ENCODE measurements at regions not wholly inside any gene's neighbourhood (a gene's known extent, or its start where the extent isn't known, plus 50 kb on each side); places are given as distances from the start of the nearest gene placed in this dataset.

DNA sequence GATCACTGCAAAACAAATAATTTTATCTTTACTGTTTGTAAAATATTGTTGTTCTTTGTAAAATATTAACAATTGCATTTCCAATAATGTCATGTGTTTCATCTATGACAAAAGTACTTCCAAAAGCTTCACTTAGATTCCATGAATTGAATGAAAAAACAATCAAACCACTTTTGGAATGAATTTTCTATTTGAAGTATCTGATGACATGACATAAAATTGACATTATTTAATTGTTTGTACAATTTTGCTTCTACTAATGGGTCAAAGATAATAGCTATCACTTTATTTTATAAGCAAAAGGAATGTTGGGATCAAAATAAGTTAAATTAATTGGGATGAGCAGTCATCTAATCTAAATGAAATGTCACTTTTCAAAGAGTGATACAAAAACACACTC is 684.3 kb downstream of the NR2F1-AS1 start:
- Mint-ChIP-seq H3K4me1 (no peaks in the 10 kb centered on the region), H3K27me3 (no peaks in the 10 kb centered on the region)
- no peak for ATAC-seq (ENCODE audit: low read depth in 2 of 2)

DNA sequence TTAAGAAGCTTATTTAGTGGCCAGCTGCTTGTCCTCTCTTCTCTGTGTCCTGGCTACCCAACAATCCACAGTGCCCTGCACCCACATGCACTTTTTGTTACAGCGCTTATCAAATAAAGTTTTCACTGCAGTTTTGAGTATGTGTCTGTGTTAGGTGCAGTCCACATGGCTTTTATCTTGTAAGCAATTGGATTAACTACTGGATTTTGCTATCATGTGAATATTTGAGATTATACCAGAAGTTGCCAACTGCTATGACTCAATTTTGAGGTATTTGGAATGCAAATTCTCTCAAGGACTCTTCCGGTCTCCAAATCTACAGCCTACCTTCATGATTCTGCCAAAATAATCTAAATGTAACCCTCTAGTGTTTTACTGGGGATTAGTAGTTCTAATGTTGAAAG is 690.2 kb downstream of the NR2F1-AS1 start:
- H3K9me3 Mint-ChIP-seq, result peaks cover 0 to 7% (median 3%) of the 10 kb centered on the region in 7 donors
- no peak overlapping the region for H3K27ac Mint-ChIP-seq
- no peaks in the 10 kb centered on the region for H3K4me1 Mint-ChIP-seq
- H3K27me3 Mint-ChIP-seq, result no peaks in the 10 kb centered on the region
- no peak overlapping the region for H3K4me3 Mint-ChIP-seq
- ATAC-seq (ENCODE audit: low read depth in 2 of 2) (no peak), DNase-seq (no peak)
- no peaks in the 10 kb centered on the region for H3K36me3 Mint-ChIP-seq

More for the DNA sequence above, 684.3 kb downstream of the NR2F1-AS1 start:
- H3K36me3 Mint-ChIP-seq, result no peaks in the 10 kb centered on the region
- DNase-seq, result no peak
- no peak overlapping the region for H3K27ac Mint-ChIP-seq
- H3K4me3 Mint-ChIP-seq, result no peak overlapping the region
- peaks cover 0 to 4% (median 0%) of the 10 kb centered on the region in 7 donors for H3K9me3 Mint-ChIP-seq

DNA sequence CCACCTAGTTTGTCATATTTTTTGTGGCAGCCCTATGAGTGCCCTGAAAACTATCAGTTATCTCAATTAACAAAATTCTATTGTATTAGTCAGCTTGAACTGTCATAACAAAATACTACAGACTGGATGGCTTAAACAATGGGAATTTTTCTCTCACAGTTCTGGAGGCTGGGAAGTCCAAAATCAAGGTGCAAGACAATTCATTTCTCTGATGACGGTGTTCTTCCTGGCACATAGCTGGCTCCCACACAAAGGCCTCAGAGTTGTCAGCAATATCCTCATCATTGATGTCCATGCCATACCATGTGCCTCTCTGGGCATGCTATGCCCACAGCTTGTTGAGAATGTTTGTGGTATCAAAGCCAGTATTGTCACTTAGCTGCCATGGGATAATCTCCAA is 691.9 kb downstream of the NR2F1-AS1 start:
- Mint-ChIP-seq H3K27me3 (no peaks in the 10 kb centered on the region), H3K36me3 (no peaks in the 10 kb centered on the region), H3K9me3 (peaks cover 0 to 7% (median 3%) of the 10 kb centered on the region in 7 donors), H3K4me3 (no peak overlapping the region), H3K4me1 (no peaks in the 10 kb centered on the region), H3K27ac (no peak overlapping the region)
- DNase-seq, result no peak
- ATAC-seq (ENCODE audit: low read depth in 2 of 2), result no peak

DNA sequence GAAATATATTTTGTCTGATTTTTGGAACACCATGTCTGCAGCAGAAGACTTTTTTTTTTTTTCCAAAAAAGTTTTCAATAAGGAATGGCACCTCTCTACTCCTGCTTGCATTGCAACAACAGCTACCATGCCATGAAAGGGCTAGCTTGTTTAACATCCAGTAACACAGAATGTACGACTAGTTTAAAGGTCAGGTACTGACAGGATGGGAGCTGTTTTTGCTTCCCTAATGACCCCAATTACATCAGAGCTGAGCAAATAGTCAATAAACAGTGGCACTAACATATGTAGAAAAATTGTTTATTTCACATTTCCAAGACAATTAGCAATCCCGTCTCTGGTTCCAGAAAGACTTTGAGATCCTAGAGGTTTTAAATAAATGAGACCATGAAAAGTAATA is 693.8 kb downstream of the NR2F1-AS1 start:
- ATAC-seq (ENCODE audit: low read depth in 2 of 2) (no peak), DNase-seq (no peak)
- Mint-ChIP-seq H3K4me3 (no peak overlapping the region), H3K4me1 (no peaks in the 10 kb centered on the region), H3K27ac (no peak overlapping the region), H3K27me3 (no peaks in the 10 kb centered on the region), H3K36me3 (no peaks in the 10 kb centered on the region), H3K9me3 (peaks cover 0 to 7% (median 3%) of the 10 kb centered on the region in 7 donors)

DNA sequence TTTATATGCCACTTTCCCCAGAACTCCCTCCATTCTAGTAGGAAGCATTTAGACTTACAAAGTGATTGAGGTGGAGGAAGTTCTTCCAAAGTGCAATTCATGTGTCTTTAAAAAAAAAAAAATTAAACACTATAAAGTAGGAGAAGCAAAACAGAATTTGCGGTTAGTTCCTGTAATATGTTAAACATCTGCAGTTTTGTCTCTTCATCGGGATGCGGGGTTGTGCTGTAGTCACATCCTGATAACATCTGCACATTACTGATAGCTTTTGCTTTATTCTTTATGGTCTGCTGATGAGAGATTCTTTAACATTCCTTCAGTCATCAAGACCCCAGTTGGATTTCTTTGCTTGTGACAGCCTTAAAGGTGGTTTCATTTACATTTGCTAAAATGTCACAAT is 694.3 kb downstream of the NR2F1-AS1 start:
- no peaks in the 10 kb centered on the region for H3K27me3 Mint-ChIP-seq
- H3K36me3 Mint-ChIP-seq, result no peaks in the 10 kb centered on the region
- no peak for ATAC-seq (ENCODE audit: low read depth in 2 of 2)
- H3K9me3 Mint-ChIP-seq, result peaks cover 0 to 7% (median 3%) of the 10 kb centered on the region in 7 donors
- H3K4me1 Mint-ChIP-seq, result no peaks in the 10 kb centered on the region
- H3K27ac Mint-ChIP-seq, result no peak overlapping the region
- no peak overlapping the region for H3K4me3 Mint-ChIP-seq
- DNase-seq, result no peak

DNA sequence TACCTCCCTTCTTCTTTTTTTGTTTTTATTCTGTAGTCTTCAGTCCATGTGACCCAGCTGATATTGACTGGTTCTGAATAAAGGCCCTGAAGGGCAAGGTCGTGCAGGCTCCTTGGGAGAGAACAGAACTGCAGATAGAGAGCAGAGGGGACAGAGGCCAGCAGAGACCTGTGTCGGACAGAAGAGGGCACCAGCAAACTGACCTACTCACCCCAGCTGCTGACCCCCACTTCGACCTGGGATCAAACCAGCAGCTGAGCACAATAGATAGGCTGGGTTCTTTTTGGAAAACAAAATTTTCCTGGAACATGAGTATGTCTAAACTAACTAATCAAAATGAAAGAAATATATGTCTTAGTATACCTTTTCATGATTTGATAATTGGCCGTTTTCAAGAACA is 695.1 kb downstream of the NR2F1-AS1 start:
- Mint-ChIP-seq H3K4me3 (no peak overlapping the region), H3K4me1 (no peaks in the 10 kb centered on the region), H3K36me3 (no peaks in the 10 kb centered on the region), H3K27me3 (no peaks in the 10 kb centered on the region), H3K9me3 (peaks cover 0 to 5% (median 0%) of the 10 kb centered on the region in 7 donors), H3K27ac (no peak overlapping the region)
- DNase-seq (no peak), ATAC-seq (ENCODE audit: low read depth in 2 of 2) (no peak)

DNA sequence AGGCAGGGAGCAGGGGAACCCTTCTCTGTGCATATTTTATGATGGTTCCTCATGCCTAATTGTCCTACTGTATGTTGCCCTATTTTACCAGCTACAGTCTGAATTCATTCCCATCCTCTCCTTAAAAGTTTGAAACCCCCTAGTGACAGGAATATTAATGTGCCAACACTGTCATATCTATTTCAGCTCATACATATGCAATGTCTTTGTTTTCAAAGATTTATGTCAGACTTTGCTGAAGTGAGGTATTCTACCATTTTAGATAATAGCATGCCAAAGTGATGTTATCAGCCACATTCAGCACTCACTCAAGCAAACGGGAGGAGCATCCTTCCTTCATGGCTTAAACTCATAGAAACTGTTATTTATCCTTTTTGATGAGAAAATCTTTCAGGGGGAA is 696.5 kb downstream of the NR2F1-AS1 start:
- H3K4me1 Mint-ChIP-seq, result no peaks in the 10 kb centered on the region
- no peak for DNase-seq

DNA sequence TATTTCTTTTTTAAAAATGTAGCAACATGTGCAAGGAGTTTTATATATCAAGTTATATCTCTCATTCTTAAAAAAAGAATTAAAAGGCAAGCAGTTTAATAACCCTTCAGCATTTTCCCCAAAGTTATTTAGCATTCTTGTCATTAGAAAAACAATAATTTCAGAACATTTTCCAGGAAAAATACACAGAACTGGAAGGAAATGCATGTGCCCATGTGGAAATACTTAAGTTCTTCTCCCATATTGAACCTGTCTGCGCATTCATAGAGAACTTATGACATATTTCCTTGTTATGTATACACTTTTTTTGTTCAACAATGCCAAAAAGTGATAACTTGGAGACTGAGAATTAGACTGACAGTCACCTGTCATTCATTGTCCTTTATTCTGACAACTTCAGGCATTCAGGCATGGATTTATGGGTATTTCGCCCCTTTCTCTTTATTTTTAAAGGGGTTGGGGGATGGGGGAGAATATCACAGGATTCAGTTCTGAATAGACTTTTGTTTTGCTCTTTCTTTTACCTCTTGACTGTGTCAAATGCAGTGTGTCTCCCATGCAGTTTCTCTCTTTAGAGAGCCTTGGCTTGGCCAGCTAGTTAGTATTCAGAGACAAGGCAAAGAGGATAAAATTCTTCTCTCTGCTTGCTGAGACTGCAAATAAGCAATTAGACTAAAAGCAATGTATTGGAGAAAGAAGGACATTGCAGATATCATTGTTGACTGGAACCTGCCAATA is 701.0 kb downstream of the NR2F1-AS1 start:
- peaks cover 7 to 16% (median 9%) of the 10 kb centered on the region in 7 donors for H3K9me3 Mint-ChIP-seq
- no peak overlapping the region for H3K4me3 Mint-ChIP-seq
- no peak for ATAC-seq (ENCODE audit: low read depth in 2 of 2)

More for the DNA sequence above, 696.5 kb downstream of the NR2F1-AS1 start:
- ATAC-seq (ENCODE audit: low read depth in 2 of 2), result no peak
- Mint-ChIP-seq H3K9me3 (peaks cover 0 to 2% (median 0%) of the 10 kb centered on the region in 7 donors), H3K4me3 (no peak overlapping the region), H3K36me3 (no peaks in the 10 kb centered on the region), H3K27me3 (no peaks in the 10 kb centered on the region), H3K27ac (no peak overlapping the region)

DNA sequence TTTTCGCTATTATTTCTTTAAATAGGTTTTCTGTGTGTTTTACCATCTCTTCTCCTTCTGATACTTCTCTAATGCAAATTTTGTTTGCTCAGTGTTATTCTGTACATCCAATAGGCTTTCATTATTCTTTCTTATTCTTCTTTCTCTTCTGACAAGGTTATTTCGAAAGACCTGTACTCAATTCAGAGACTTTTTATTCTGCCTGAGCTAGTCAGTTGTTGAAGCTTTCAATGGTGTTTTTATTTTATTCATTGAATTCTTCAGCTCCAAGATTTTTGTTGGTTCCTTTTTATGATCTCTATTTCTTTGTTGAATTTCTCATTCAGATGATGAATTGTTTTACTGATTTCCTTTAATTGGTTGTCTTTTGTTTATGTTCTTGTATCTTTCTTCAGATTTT is 706.2 kb downstream of the NR2F1-AS1 start:
- no peak for ATAC-seq (ENCODE audit: low read depth in 2 of 2)
- Mint-ChIP-seq H3K27me3 (no peaks in the 10 kb centered on the region), H3K27ac (no peak overlapping the region), H3K9me3 (peaks cover 14 to 54% (median 22%) of the 10 kb centered on the region in 7 donors), H3K4me1 (no peaks in the 10 kb centered on the region), H3K4me3 (no peak overlapping the region), H3K36me3 (peaks cover 0 to 7% of the 10 kb centered on the region in 2 donors)
- no peak for DNase-seq

More for the DNA sequence above, 701.0 kb downstream of the NR2F1-AS1 start:
- no peaks in the 10 kb centered on the region for H3K27me3 Mint-ChIP-seq
- H3K36me3 Mint-ChIP-seq, result peaks cover 0 to 2% of the 10 kb centered on the region in 2 donors
- no peak for DNase-seq
- no peak overlapping the region for H3K27ac Mint-ChIP-seq
- no peaks in the 10 kb centered on the region for H3K4me1 Mint-ChIP-seq

DNA sequence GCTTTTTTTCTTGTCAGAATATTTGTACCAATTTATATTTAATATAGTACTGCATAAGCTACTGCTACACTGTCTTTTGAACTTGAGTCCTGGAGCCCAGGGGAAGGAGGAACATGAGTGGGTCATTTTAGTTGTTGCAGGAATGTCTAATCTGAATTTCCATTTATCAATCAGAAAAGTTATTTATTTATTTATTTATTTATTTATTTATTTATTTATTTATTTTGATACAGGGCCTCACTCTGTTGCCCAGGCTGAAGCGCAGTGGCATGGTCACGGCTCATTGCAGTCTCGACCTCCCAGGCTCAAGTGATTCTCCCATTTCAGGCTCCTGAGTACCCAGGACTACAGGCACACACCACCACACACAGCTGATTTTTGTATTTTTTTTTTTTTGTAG is 712.6 kb downstream of the NR2F1-AS1 start:
- no peak overlapping the region for H3K27ac Mint-ChIP-seq
- no peaks in the 10 kb centered on the region for H3K27me3 Mint-ChIP-seq
- H3K36me3 Mint-ChIP-seq, result peaks cover 0 to 4% of the 10 kb centered on the region in 2 donors
- H3K4me1 Mint-ChIP-seq, result no peaks in the 10 kb centered on the region
- DNase-seq (no peak), ATAC-seq (ENCODE audit: low read depth in 2 of 2) (no peak)
- H3K4me3 Mint-ChIP-seq, result no peak overlapping the region
- H3K9me3 Mint-ChIP-seq, result peaks cover 0 to 36% (median 6%) of the 10 kb centered on the region in 7 donors

DNA sequence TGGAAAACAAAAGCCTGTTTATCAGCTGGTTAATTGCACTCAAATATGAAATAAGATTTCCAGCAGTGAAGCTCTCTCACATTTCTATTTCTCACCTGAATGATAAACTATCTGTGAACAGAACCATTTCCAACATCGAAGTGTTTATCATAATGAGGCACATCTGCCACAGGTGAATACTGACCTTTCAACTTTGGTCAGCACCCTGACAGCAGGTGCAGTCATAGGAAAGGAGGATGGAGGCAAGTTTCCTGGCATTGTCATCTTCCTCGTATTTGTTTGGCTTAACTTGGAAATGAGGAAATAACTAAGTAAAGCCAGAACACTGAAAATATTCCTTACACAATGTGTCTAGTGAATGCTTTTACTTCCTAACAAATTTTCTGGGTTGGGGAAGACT is 716.4 kb downstream of the NR2F1-AS1 start:
- ATAC-seq (ENCODE audit: low read depth in 2 of 2), result no peak
- H3K27ac Mint-ChIP-seq, result no peak overlapping the region
- peaks cover 0 to 4% of the 10 kb centered on the region in 2 donors for H3K36me3 Mint-ChIP-seq
- H3K9me3 Mint-ChIP-seq, result peaks cover 0 to 3% (median 0%) of the 10 kb centered on the region in 7 donors
- H3K27me3 Mint-ChIP-seq, result no peaks in the 10 kb centered on the region
- DNase-seq, result no peak
- H3K4me3 Mint-ChIP-seq, result no peak overlapping the region
- H3K4me1 Mint-ChIP-seq, result no peaks in the 10 kb centered on the region

DNA sequence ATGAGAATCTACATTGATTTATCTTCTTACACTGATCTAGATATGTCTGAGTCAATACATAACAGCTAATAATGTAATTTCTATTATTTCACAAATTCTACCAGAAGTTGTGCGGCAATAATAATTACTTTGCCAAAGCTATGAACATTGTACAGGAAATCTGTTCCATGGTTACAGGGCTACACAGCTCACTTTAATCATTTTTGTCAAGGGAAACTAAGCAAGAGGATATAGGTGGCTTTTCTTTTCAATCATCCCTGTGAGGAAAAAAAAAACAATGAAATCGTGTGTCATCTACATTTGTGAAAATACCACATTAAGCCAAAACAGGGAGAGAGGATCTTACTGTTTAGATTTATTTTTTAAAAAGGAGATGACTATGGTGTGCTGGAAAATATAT is 717.4 kb downstream of the NR2F1-AS1 start:
- Mint-ChIP-seq H3K27me3 (no peaks in the 10 kb centered on the region), H3K4me1 (no peaks in the 10 kb centered on the region), H3K36me3 (peaks cover 0 to 4% of the 10 kb centered on the region in 2 donors), H3K27ac (no peak overlapping the region), H3K4me3 (no peak overlapping the region), H3K9me3 (peaks cover 0 to 3% (median 0%) of the 10 kb centered on the region in 7 donors)
- ATAC-seq (ENCODE audit: low read depth in 2 of 2) (no peak), DNase-seq (no peak)

DNA sequence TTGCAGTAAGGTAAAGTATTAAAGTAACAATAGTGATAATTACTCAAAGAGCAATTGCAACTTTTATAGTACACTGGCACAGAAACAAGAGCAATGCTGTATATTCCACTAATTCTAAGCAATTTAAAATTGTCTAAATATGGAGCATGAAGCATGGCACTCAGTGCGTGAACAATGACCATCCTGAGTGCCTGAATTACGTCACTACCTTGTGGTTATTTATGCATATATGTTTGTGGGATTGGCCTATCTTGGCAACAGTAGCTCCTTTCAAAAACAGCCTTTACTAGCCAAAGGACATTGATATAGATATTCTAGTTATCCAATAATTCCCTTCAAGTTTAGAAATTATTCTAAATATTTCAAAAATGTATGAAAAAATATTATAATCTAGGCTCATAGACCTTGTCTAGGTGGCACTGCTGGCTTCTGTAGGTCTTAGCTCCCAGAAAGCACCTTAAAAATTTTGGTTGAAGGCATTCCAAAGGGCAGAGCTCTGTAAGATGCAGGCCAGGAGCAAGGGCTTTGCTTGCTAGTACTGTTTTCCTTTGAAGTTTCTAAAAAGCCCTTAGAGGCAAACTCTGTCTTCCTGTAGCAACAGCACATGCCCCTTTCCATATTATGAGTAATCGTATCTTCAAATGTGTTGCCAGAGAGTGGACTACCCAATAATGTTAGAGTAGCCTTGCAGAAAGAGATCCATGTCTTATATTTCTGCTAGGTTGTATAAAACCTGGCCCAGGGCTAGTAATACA is 719.3 kb downstream of the NR2F1-AS1 start:
- ATAC-seq (ENCODE audit: low read depth in 2 of 2), result no peak
- Mint-ChIP-seq H3K36me3 (peaks cover 0 to 4% of the 10 kb centered on the region in 2 donors), H3K27me3 (no peaks in the 10 kb centered on the region), H3K4me1 (no peaks in the 10 kb centered on the region), H3K9me3 (peaks cover 0 to 3% (median 0%) of the 10 kb centered on the region in 7 donors), H3K27ac (no peak overlapping the region), H3K4me3 (no peak overlapping the region)
- no peak for DNase-seq

DNA sequence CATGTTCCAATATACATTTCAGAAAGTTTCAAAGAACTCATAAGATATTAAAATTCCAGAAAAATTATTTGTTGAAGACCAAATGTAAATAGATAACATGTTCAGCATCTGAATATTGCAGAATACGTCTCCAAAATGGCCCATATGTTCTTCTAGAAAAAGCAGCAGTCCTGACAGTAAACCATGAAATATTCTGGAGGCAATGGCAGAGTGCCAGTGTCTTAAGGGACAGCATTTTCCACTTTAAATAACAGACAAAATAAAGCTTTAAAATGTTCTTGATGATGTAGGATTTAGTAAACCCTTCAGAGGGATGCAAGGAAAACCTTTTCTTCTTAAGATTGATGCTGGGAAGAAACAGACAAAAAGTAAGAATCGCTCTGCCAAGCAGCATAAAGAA is 721.0 kb downstream of the NR2F1-AS1 start:
- Mint-ChIP-seq H3K9me3 (no peaks in the 10 kb centered on the region), H3K4me1 (no peaks in the 10 kb centered on the region), H3K36me3 (no peaks in the 10 kb centered on the region), H3K4me3 (no peak overlapping the region), H3K27me3 (no peaks in the 10 kb centered on the region), H3K27ac (no peak overlapping the region)
- DNase-seq (no peak), ATAC-seq (ENCODE audit: low read depth in 2 of 2) (no peak)
